ENCODE measurements at regions not wholly inside any gene's neighbourhood (a gene's known extent, or its start where the extent isn't known, plus 50 kb on each side); places are given as distances from the start of the nearest gene placed in this dataset.

- DNase-seq (ENCODE audit: low spot score) = no peak
Observed at GRCh38 chr4:59881632-59882031, 1318.5 kb upstream of the ADGRL3 start.

GRCh38 chr4:59904331-59904730, 1295.8 kb upstream of the ADGRL3 start:
- no peak for DNase-seq (ENCODE audit: low spot score)

- DNase-seq (ENCODE audit: low spot score) = no peak
Observed at GRCh38 chr4:59920416-59920815, 1279.7 kb upstream of the ADGRL3 start.

- DNase-seq (ENCODE audit: low spot score) = no peak
Observed at GRCh38 chr4:59925290-59925689, 1274.8 kb upstream of the ADGRL3 start.

GRCh38 chr4:59936566-59936965, 1263.6 kb upstream of the ADGRL3 start:
- DNase-seq (ENCODE audit: low spot score) = no peak

- no peak for DNase-seq (ENCODE audit: low spot score)
Observed at GRCh38 chr4:59938166-59938565, 1262.0 kb upstream of the ADGRL3 start.

GRCh38 chr4:59945277-59945676, 1254.8 kb upstream of the ADGRL3 start:
- DNase-seq (ENCODE audit: low spot score) = no peak

- no peak for DNase-seq (ENCODE audit: low spot score)
Observed at GRCh38 chr4:59945716-59946115, 1254.4 kb upstream of the ADGRL3 start.

- no peak for DNase-seq (ENCODE audit: low spot score)
Observed at GRCh38 chr4:59956366-59956765, 1243.8 kb upstream of the ADGRL3 start.

GRCh38 chr4:59960143-59960542, 1240.0 kb upstream of the ADGRL3 start:
- no peak for DNase-seq (ENCODE audit: low spot score)

- DNase-seq (ENCODE audit: low spot score) = no peak
Observed at GRCh38 chr4:59966758-59967157, 1233.4 kb upstream of the ADGRL3 start.

- no peak for DNase-seq (ENCODE audit: low spot score)
Observed at GRCh38 chr4:59968796-59969195, 1231.3 kb upstream of the ADGRL3 start.

- DNase-seq (ENCODE audit: low spot score) = no peak
Observed at GRCh38 chr4:59969909-59970308, 1230.2 kb upstream of the ADGRL3 start.

- no peak for DNase-seq (ENCODE audit: low spot score)
Observed at GRCh38 chr4:59971952-59972351, 1228.2 kb upstream of the ADGRL3 start.

GRCh38 chr4:59973492-59973891, 1226.6 kb upstream of the ADGRL3 start:
- no peak for DNase-seq (ENCODE audit: low spot score)

GRCh38 chr4:59979061-59979460, 1221.1 kb upstream of the ADGRL3 start:
- no peak for DNase-seq (ENCODE audit: low spot score)

GRCh38 chr4:59983852-59984251, 1216.3 kb upstream of the ADGRL3 start:
- no peak for DNase-seq (ENCODE audit: low spot score)

- no peak for DNase-seq (ENCODE audit: low spot score)
Observed at GRCh38 chr4:59987289-59987688, 1212.8 kb upstream of the ADGRL3 start.

GRCh38 chr4:59994118-59994517, 1206.0 kb upstream of the ADGRL3 start:
- no peak for DNase-seq (ENCODE audit: low spot score)

GRCh38 chr4:60002603-60003337, 1197.4 kb upstream of the ADGRL3 start:
- no peak for DNase-seq (ENCODE audit: low spot score)

- DNase-seq (ENCODE audit: low spot score) = no peak
Observed at GRCh38 chr4:60013464-60014184, 1186.5 kb upstream of the ADGRL3 start.

- DNase-seq (ENCODE audit: low spot score) = no peak
Observed at GRCh38 chr4:60016971-60017370, 1183.2 kb upstream of the ADGRL3 start.

- no peak for DNase-seq (ENCODE audit: low spot score)
Observed at GRCh38 chr4:60019180-60019579, 1180.9 kb upstream of the ADGRL3 start.

- no peak for DNase-seq (ENCODE audit: low spot score)
Observed at GRCh38 chr4:60019946-60020345, 1180.2 kb upstream of the ADGRL3 start.

Measured in HuH-7.5 (cell line).